PC-3 (cell line): ENCODE measurements at regions not wholly inside any gene's neighbourhood (a gene's known extent, or its start where the extent isn't known, plus 50 kb on each side); places are given as distances from the start of the nearest gene placed in this dataset.

ENCODE experiments used
- ATAC-seq: fragments of 200-7000 bp; cut with Tn5 transposase; 2 replicates; pipeline ENCODE4 v1.9.1; 2020; ENCODE audit warnings: mild to moderate bottlenecking, moderate library complexity
- BruUV-seq: library from RNA; stranded (reverse); fragments of 400-500 nt; replicated peaks from 2 replicates; lab custom pipeline; 2021; lab: Mats Ljungman, UMichigan
- CTCF ChIA-PET: fragments of 300-600 bp; sonication (Branson Sonifier 250); formaldehyde crosslinking; loops from one replicate; lab custom pipeline; 2022; ENCODE audit warnings: antibody characterized with exemption; lab: Charles Lee
- POLR2A ChIA-PET: fragments of 300-600 bp; sonication (Branson Sonifier 250); formaldehyde crosslinking; loops from one replicate; lab custom pipeline; 2022; ENCODE audit warnings: antibody characterized with exemption; ENCODE audit not compliant: unreplicated experiment; lab: Charles Lee
- DNase-seq: peaks from one replicate; pipeline ENCODE4 v3.0.0-alpha.2; 2015
- H2AFZ ChIP-seq: fragments of 300-600 bp; sonication (generic); 2 replicates; pipeline ENCODE4 v1.6.0; 2016; ENCODE audit warnings: antibody characterized with exemption, low read length
- H3F3A ChIP-seq: fragments of 300-600 bp; sonication (generic); one replicate; pipeline ENCODE4 v1.6.0; 2017; ENCODE audit warnings: antibody characterized with exemption, low read length, control low read depth, mild to moderate bottlenecking; ENCODE audit not compliant: unreplicated experiment
- H3K27ac ChIP-seq: fragments of 300-600 bp; sonication (generic); 2 replicates; pipeline ENCODE4 v1.5.1; 2016; ENCODE audit warnings: mild to moderate bottlenecking, low read length
- H3K27me3 ChIP-seq: fragments of 300-600 bp; sonication (generic); 2 replicates; pipeline ENCODE4 v1.6.1; 2016; ENCODE audit warnings: low read length, mixed read lengths
- H3K36me3 ChIP-seq: fragments of 300-600 bp; sonication (generic); 2 replicates; pipeline ENCODE4 v1.6.1; 2016; ENCODE audit warnings: low read depth, mixed run types, low read length, mixed read lengths
- H3K4me1 ChIP-seq: fragments of 300-600 bp; sonication (generic); 2 replicates; pipeline ENCODE4 v1.5.1; 2016; ENCODE audit warnings: low read length; ENCODE audit not compliant: insufficient read depth
- H3K4me2 ChIP-seq: fragments of 300-600 bp; sonication (generic); 2 replicates; pipeline ENCODE4 v1.6.0; 2016; ENCODE audit warnings: low read length
- H3K4me3 ChIP-seq: fragments of 300-600 bp; sonication (generic); 2 replicates; pipeline ENCODE4 v1.5.1; 2016; ENCODE audit warnings: mild to moderate bottlenecking, low read length, mixed read lengths
- H3K79me2 ChIP-seq: fragments of 300-600 bp; sonication (generic); 2 replicates; pipeline ENCODE4 v1.6.1; 2017; ENCODE audit warnings: low read length, mixed read lengths
- H3K9ac ChIP-seq: fragments of 300-600 bp; sonication (generic); 2 replicates; pipeline ENCODE4 v1.6.0; 2016; ENCODE audit warnings: mild to moderate bottlenecking, low read length
- H3K9me2 ChIP-seq: fragments of 300-600 bp; sonication (generic); replicated peaks from 2 replicates; pipeline ENCODE4 v1.6.1; 2016; ENCODE audit warnings: mixed run types, low read length, mixed read lengths
- H3K9me3 ChIP-seq: fragments of 300-600 bp; sonication (generic); 2 replicates; pipeline ENCODE4 v1.6.1; 2016; ENCODE audit warnings: low read length, mixed read lengths
- H4K20me1 ChIP-seq: fragments of 300-600 bp; sonication (generic); 2 replicates; pipeline ENCODE4 v1.6.1; 2016; ENCODE audit warnings: low read length, mixed read lengths
- EZH2 ChIP-seq: fragments of 300-600 bp; sonication (generic); IDR thresholded peaks from one replicate; pipeline ENCODE4 v1.6.1; 2017; ENCODE audit warnings: antibody characterized with exemption, mild to moderate bottlenecking, low read length; ENCODE audit not compliant: unreplicated experiment
- EZH2phosphoT487 ChIP-seq: fragments of 300-600 bp; sonication (generic); IDR thresholded peaks from 2 replicates; pipeline ENCODE4 v1.6.1; 2018; ENCODE audit warnings: mild to moderate bottlenecking, antibody characterized with exemption, low read length, borderline replicate concordance
- intact Hi-C: fragments of 100-400 bp; cut with micrococcal nuclease; formaldehyde crosslinking; loops from 2 replicates; pipeline ENCODE4 v1.9.0; 2023
- TF ChIP-seq, protein P1 (sequence below): fragments of 300-600 bp; sonication (generic); conservative IDR thresholded peaks from 2 replicates; pipeline ENCODE4 v1.5.1; 2017; ENCODE audit warnings: antibody characterized with exemption, low read depth, mild to moderate bottlenecking, low read length

DNA sequence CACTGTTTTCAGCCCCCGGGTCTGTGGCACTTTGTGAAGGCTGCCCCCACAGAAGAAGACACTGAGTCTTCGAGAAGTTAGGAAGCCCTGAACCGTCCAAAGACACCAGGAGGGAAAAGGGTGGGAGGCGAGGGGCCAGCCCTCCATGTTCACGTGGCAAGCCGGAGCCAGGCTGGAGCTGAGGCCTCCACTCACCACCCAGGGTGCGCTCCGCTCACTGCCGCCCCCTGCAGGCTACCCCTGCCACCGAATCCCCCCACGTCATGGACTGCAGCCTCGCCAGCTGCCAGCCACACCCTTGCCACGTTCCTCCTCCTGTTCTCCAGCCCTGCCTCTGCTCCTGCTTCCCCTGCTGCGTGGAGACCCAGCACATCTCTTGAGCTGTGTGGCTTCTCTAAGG is 59.0 kb upstream of the EN2 start:
- CTCF ChIA-PET = no interaction called here
- intact Hi-C loops = no loop called here
- no peaks in the 10 kb centered on the region for H3K79me2 ChIP-seq
- POLR2A ChIA-PET = no interaction called here
- DNase-seq (no peak), ATAC-seq (no peak; the same call in 1 of the 2 replicates)
- H3K9me2 ChIP-seq = no peaks in the 10 kb centered on the region
- H3K36me3 ChIP-seq = no peaks in the 10 kb centered on the region
- H4K20me1 ChIP-seq = no peaks in the 10 kb centered on the region
- H3K9me3 ChIP-seq = no peaks in the 10 kb centered on the region
- no peak overlapping the region for H3K9ac ChIP-seq
- H3F3A ChIP-seq = no peaks in the 10 kb centered on the region
- BruUV-seq = no TSS peak
- peaks cover 53% of the 10 kb centered on the region for H3K27me3 ChIP-seq
- H2AFZ ChIP-seq = no peak overlapping the region
- H3K4me2 ChIP-seq = no peak overlapping the region
- TF ChIP-seq, protein P1, sequence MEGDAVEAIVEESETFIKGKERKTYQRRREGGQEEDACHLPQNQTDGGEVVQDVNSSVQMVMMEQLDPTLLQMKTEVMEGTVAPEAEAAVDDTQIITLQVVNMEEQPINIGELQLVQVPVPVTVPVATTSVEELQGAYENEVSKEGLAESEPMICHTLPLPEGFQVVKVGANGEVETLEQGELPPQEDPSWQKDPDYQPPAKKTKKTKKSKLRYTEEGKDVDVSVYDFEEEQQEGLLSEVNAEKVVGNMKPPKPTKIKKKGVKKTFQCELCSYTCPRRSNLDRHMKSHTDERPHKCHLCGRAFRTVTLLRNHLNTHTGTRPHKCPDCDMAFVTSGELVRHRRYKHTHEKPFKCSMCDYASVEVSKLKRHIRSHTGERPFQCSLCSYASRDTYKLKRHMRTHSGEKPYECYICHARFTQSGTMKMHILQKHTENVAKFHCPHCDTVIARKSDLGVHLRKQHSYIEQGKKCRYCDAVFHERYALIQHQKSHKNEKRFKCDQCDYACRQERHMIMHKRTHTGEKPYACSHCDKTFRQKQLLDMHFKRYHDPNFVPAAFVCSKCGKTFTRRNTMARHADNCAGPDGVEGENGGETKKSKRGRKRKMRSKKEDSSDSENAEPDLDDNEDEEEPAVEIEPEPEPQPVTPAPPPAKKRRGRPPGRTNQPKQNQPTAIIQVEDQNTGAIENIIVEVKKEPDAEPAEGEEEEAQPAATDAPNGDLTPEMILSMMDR = peak; percentile 43
- TF ChIP-seq EZH2phosphoT487 (no peak), EZH2 (no peak)
- H3K4me3 ChIP-seq = no peak overlapping the region
- H3K27ac ChIP-seq = no peak overlapping the region
- H3K4me1 ChIP-seq = no peaks in the 10 kb centered on the region

GRCh38 chr7:155399577-155399976 is 58.4 kb upstream of the EN2 start:
- H3K9ac ChIP-seq = no peak overlapping the region
- H3K27ac ChIP-seq = no peak overlapping the region
- CTCF ChIA-PET = no interaction called here
- H3K9me2 ChIP-seq = no peaks in the 10 kb centered on the region
- BruUV-seq = no TSS peak
- H3K9me3 ChIP-seq = no peaks in the 10 kb centered on the region
- ATAC-seq = no peak
- no peaks in the 10 kb centered on the region for H3F3A ChIP-seq
- H3K36me3 ChIP-seq = no peaks in the 10 kb centered on the region
- peaks cover 47% of the 10 kb centered on the region for H3K27me3 ChIP-seq
- no peak overlapping the region for H3K4me3 ChIP-seq
- H4K20me1 ChIP-seq = no peaks in the 10 kb centered on the region
- TF ChIP-seq EZH2phosphoT487 = no peak
- TF ChIP-seq EZH2 = no peak
- TF ChIP-seq, protein P1 = no peak
- no peak overlapping the region for H2AFZ ChIP-seq
- intact Hi-C loops = no loop called here
- no peaks in the 10 kb centered on the region for H3K4me1 ChIP-seq
- POLR2A ChIA-PET = no interaction called here
- no peaks in the 10 kb centered on the region for H3K79me2 ChIP-seq
- no peak for DNase-seq
- no peak overlapping the region for H3K4me2 ChIP-seq

GRCh38 chr7:155401231-155401630 is 56.7 kb upstream of the EN2 start:
- CTCF ChIA-PET = no interaction called here
- Histone ChIP-seq H3K27ac (no peak overlapping the region), H4K20me1 (no peaks in the 10 kb centered on the region), H3K4me3 (no peak overlapping the region), H3K4me1 (no peaks in the 10 kb centered on the region), H3F3A (no peaks in the 10 kb centered on the region), H3K27me3 (peaks cover 45% of the 10 kb centered on the region), H3K36me3 (no peaks in the 10 kb centered on the region), H3K79me2 (no peaks in the 10 kb centered on the region), H3K9me2 (no peaks in the 10 kb centered on the region), H3K4me2 (no peak overlapping the region), H3K9ac (no peak overlapping the region), H2AFZ (no peak overlapping the region), H3K9me3 (no peaks in the 10 kb centered on the region)
- POLR2A ChIA-PET = no interaction called here
- no TSS peak for BruUV-seq
- no peak for DNase-seq
- TF ChIP-seq, protein P1 = no peak
- TF ChIP-seq EZH2 (no peak), EZH2phosphoT487 (no peak)
- intact Hi-C loops = no loop called here
- no peak for ATAC-seq
